Stimulated activated CD4-positive, alpha-beta T cell treated with anti-CD3 and anti-CD28 coated beads, Interleukin-1b, Interleukin-23, amount 100 ng/mL, for 4 hours (primary cell): ENCODE measurements at regions not wholly inside any gene's neighbourhood (a gene's known extent, or its start where the extent isn't known, plus 50 kb on each side); places are given as distances from the start of the nearest gene placed in this dataset.

Source experiments
- DNase-seq, 2 donors: peaks; one replicate each; pipeline ENCODE4 v3.0.0-alpha.2; 2020; ENCODE audit warnings: low read depth in 2 of 2

- DNase-seq = no peak
Observed at GRCh38 chr16:8278031-8278580, 312.2 kb downstream of the TMEM114 start.

- DNase-seq = no peak
Observed at GRCh38 chr16:8271344-8271743, 319.0 kb downstream of the TMEM114 start.

GRCh38 chr16:8262299-8262698 is 328.0 kb downstream of the TMEM114 start:
- no peak for DNase-seq

GRCh38 chr16:8260140-8260539 is 330.2 kb downstream of the TMEM114 start:
- no peak for DNase-seq

- DNase-seq = no peak
Observed at GRCh38 chr16:8258523-8258922, 331.8 kb downstream of the TMEM114 start.

- DNase-seq = no peak
Observed at GRCh38 chr16:8257561-8257960, 332.8 kb downstream of the TMEM114 start.

GRCh38 chr16:8254405-8254804 is 335.9 kb downstream of the TMEM114 start:
- no peak for DNase-seq

GRCh38 chr16:8253718-8254117 is 336.6 kb downstream of the TMEM114 start:
- DNase-seq = no peak

GRCh38 chr16:8251727-8252126 is 338.6 kb downstream of the TMEM114 start:
- no peak for DNase-seq

GRCh38 chr16:8251298-8251697 is 339.0 kb downstream of the TMEM114 start:
- DNase-seq = no peak

- no peak for DNase-seq
Observed at GRCh38 chr16:8247993-8248392, 342.3 kb downstream of the TMEM114 start.

- no peak for DNase-seq
Observed at GRCh38 chr16:8243981-8244380, 346.3 kb downstream of the TMEM114 start.

GRCh38 chr16:8241408-8241807 is 348.9 kb downstream of the TMEM114 start:
- no peak for DNase-seq

- no peak for DNase-seq
Observed at GRCh38 chr16:8239443-8239842, 350.9 kb downstream of the TMEM114 start.

GRCh38 chr16:8237452-8237851 is 352.9 kb downstream of the TMEM114 start:
- no peak for DNase-seq

- no peak for DNase-seq
Observed at GRCh38 chr16:8236816-8237215, 353.5 kb downstream of the TMEM114 start.

- DNase-seq = no peak
Observed at GRCh38 chr16:8230497-8230896, 359.8 kb downstream of the TMEM114 start.

GRCh38 chr16:8229011-8229520 is 361.2 kb downstream of the TMEM114 start:
- no peak for DNase-seq

GRCh38 chr16:8217201-8217600 is 373.1 kb downstream of the TMEM114 start:
- no peak for DNase-seq

- DNase-seq = no peak
Observed at GRCh38 chr16:8204769-8205168, 385.5 kb downstream of the TMEM114 start.

GRCh38 chr16:8204096-8204495 is 386.2 kb downstream of the TMEM114 start:
- DNase-seq = no peak

- no peak for DNase-seq
Observed at GRCh38 chr16:8203101-8203500, 387.2 kb downstream of the TMEM114 start.

GRCh38 chr16:8200839-8201238 is 389.5 kb downstream of the TMEM114 start:
- no peak for DNase-seq

GRCh38 chr16:8199390-8199789 is 390.9 kb downstream of the TMEM114 start:
- no peak for DNase-seq
